GM18861 (cell line): ENCODE measurements at regions not wholly inside any gene's neighbourhood (a gene's known extent, or its start where the extent isn't known, plus 50 kb on each side); places are given as distances from the start of the nearest gene placed in this dataset.
"Not testable (repeated sequence)": the region's sequence is repeated elsewhere in the genome, so short reads cannot be mapped to it uniquely, and the experiment has no call there.

ENCODE experiments used
- ATAC-seq: cut with Tn5 transposase; IDR thresholded peaks from one replicate; pipeline ENCODE4 v1.9.1; 2021; ENCODE audit not compliant: unreplicated experiment

DNA sequence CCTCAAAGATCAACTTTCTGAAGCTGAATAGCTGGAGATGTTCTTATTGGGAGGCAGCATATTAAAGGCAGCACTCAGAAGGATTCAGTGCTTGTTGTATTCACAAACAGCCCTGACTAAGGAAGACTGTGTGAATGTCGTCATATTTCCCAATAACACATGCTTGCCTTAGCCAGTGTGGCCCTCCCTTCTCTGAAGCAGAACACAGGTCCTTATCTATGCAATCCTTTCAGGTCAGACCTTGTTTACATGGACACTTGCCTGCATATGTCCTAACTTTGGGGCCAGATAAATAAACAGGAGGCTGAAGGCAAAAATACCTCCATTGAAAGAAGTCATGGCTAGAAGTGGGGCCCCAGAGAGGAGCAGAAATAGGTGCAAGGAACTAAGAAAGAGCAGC lies 97.2 kb downstream of the SLC4A3 start:
- ATAC-seq, result no peak

DNA sequence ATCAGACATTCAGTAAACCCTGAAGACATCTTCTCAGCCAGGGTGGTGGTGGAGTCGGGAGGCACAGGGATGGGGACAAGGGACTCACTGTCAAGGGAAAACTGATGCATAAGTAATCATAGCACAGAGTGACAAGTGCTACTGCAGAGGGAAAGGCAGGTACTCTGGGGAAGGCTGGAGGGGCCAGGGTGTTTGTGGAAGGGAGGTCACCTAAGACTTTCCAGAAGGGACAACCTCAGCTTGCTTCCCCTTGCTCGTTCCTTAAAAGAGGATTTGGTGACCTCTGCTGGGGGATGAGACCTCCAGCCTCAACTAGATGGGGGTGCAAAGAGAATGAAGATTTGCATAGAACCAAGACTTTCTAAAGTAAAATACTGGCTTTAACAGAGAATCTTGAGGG lies 99.5 kb downstream of the SLC4A3 start:
- no peak for ATAC-seq

DNA sequence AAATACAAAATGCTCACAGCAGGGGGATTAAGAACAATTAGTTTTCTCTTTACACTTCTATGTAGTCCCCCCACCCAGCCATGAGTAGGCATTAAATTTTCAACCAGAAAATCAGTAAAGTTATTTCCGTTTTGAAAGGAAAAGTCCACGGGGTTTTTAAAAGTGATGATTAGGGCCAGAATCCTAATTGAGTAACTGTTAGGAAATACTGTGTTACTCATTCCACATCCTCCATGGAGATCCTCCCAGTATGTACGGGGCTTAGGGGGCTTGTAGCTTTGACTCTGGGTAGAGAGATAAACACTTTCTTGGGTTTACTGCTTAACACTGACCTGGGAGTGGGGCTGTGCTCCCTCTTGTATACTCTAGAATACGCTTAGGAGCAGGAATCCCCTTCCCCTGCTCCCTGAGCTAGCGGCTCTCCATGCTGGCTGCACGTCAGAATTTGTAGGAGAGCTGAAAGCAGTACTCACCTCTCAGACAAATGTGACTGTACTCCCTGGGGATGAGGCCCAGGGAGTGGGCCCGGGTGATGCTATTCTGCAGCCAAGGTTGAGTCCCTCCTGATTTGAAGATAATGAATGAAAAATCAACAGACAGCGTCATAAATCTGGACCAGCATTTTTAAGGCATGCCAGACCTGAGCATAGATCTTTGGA lies 100.5 kb downstream of the SLC4A3 start:
- no peak for ATAC-seq

DNA sequence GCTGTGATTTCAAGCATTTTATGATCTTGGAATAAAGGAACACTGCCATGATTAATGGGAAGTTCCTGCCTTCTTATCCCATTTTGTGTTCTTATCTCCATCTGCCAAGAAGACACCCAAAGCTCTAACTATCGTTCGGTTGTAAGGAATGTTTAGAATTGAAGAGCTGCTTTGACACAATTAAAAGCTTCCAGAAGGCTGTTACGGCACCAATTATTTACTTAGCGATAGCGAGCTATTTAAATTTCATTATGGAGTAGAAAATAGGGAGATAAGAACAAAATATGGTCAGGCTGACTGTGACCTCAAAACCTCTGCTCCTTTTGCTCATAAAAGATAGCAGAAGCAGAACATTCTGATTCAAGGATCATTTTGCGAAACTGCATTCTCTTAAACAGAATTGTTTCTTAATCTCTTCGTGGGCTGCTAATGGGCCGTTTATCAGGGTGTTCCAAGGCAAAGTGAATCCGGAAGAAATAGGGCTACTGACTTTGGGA lies 101.6 kb downstream of the SLC4A3 start:
- no peak for ATAC-seq

DNA sequence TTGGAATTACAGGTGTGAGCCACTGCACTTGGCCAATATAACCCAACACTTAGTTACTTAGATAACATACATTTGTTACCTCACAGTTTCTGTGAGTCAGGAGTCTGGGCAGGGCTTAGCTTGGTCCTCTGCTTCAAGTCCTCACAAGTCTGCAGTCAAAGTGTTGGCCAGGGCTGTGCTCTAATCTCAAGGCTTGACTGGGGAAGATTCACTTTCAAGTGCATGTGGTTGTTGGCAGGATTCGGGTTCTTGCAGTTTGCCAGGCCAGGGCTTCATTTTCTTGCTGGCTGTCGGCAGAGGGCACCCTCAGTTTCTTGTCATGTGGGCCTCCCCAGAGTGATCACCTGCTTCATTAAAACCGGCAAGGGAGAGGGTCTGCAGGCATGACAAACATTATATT lies 103.7 kb downstream of the SLC4A3 start:
- ATAC-seq, result no peak

DNA sequence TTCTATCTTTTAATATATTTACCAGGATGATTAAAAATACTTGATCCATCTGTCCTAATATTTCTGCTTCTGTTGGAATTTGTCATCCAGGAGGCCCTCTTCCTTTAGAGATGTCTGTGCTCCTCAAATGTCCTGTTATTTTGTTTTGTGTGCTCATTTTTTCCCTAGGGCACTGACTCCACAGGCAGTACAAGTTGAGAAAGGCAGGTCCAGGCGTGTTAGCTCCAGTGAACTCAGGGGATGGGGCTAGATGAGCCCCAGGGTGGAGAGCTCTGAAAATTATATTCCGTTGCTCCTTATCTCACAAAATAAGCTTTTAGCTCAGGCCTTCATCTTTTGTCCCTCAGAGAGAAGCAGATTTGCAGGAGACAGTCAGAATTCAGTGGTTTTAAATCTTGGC lies 105.7 kb downstream of the SLC4A3 start:
- no peak for ATAC-seq

DNA sequence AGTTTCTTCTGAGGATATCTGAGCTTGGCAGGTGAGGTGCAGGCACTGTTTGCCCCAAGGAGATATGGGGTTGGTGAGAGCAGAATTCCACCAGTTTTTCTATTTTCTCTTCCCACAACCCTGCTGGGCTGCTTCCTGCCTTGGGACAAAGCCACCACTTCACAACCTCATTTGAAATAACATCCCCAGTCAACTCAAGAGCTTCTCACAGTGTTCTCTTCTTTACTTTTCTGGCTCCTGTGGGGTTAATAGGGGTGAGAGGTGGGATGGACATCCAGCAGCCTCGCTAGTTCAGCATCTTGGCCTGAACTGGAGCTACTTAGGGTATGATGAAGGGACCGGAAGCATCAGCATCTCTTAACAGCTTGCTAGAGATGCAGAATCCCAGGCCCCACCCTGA lies 106.3 kb downstream of the SLC4A3 start:
- no peak for ATAC-seq

DNA sequence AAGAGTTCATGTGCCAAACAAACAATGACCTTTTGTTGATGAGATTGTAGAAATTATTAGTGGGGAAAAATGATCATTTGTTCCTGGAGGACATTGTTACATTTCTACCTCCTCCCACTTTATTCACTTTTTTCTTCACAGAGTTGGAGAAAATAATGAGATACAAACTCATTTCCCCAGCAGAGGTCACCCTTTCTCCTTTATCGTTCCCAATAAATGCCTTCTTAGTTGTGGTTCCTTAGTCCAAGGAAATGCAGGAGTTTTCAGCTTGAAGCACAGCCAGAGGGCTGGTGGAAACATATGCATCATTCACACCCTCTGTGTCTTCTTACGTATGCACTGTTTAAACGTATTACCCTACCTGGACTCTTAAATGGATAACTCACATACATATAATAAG lies 108.8 kb downstream of the SLC4A3 start:
- ATAC-seq, result no peak

DNA sequence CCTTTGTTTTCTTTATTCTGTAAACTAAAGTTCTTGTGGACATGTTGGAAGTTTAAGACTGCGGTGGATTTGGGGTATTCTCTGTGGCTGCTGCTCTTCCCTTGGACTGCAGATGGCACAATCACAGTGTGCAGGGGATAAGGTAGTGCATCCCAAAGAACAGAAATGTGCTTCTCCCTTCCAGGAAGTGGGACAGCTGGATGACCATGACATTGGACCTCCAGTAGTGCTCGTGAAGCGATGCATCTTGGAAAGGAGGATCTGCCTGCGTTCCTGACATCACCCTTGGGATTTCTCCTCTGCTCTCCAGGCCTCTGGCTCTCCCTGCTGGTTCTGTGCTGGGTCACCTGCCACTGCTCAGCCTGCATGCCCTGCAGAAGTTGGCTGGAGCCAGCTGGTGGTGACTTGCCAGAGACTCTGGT lies 109.9 kb downstream of the SLC4A3 start:
- ATAC-seq, result no peak

DNA sequence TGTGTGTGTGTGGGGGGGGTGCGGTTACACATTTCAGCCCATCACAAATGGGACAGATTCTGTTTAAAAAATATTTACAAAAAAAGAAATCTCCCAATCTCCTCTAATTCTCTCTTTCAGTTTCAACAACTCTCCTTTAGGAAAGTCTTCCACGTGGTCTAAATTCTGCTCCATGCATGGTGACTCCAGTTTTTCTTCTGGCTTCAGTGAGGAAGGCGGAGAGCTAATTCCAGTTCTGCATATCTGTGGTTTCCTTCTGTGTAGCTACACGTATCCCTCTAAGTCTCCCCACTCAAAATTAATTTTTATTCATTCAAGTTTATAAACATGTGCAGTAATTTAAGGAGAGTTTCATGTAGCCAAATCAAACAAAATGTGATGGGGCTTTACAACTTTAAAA lies 111.6 kb downstream of the SLC4A3 start:
- no peak for ATAC-seq

DNA sequence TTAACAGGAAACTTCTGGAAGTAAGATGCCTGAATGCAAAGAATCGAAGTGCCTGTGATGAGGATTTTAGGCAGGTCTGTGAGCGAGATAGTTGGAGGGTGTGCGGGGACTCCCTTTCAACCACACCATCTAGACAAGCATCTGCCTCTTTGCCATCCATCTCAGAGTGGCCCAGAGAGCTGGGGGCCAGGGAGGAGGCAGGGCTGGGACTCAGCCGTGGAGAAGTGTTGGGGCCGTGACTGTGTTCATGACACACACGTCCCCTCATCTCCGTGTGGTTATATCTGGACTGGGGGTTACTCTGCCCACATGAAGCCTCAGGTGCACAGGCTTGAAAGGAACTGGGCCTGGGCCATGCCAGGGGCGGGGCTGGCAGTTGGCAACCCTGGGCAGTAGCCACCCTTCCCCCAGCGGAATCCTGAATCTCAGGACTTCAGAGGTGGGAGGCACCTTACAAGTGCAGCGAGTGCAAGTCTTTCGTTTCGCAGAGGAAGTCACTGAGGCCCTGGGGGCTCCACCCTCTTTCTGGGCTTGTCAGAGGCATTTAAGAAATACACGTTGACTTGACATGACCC lies 112.5 kb downstream of the SLC4A3 start:
- ATAC-seq, result no peak

DNA sequence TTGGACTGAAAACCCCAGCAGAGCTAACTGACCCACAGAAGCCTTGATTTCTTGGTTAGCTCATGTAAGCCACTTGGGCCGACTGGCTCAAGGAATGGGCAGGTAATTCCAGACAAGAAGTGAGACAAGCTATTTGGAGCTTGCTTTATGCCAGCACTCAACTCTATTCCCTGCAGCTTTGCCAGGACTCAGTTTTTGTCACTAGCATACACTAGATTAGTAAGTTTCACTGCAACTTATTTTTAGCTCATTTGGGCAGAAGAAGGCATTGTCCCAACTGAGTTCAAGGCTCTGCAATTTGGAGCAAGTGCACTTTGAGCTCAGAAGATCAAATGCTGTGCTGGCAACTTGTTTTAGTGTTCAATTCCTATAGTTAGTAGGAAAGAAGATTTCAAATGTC lies 116.1 kb downstream of the SLC4A3 start:
- ATAC-seq, result no peak

DNA sequence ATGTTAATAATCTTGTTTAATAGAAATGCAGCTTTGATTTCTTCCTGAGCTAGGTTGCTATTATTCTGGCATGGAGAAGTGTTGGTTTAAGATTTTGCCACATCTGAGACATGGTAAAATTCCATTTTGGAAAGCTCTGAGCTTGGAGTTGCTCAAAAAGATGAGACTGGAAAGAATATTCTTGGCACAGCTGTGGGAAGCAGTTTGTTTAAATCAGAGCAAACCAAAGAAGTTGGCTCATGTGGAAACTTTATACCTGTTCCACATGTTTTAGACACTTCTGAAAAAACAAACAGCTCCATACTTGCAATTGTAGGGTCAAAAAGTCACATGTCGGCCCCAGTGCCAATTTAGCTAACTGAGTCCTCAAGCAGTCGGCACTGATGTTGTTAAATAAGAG lies 116.6 kb downstream of the SLC4A3 start:
- ATAC-seq, result no peak

DNA sequence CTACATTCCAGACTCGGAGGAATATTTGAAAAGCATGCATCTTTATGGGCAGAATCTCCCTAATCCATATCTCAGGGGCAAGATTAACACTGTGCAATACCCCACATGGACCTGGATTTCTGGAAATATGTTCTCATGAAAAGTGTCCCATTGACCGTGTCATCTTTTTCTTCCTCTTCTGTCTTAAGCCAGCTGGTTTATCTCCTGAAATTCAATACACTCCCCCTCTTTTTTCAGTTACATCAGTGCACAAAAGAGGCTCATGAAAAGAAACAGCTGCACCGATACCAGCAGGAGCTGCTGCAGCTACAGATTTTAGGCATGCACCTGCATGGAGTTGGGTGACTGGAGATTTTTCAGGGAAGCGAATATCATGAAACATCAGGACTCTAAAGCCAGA lies 117.2 kb downstream of the SLC4A3 start:
- no peak for ATAC-seq

DNA sequence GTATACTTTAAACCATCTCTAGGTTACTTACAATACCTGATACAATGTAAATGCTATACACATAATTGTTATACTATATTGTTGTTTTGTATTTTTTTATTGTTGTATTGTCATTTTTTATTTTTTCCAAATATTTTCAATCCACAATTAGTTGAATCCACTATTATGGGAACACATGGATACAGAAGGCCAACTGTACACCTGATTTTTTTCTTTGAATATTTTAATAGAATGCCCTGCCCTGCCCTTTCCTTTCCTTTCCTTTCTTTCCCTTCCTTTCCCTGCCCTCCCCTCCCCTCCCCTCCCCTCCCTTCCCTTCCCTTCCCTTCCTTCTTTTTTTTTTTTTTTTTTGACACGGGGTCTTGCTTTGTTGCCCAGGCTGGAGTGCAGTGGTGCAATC lies 120.2 kb downstream of the SLC4A3 start:
- ATAC-seq, result no peak

DNA sequence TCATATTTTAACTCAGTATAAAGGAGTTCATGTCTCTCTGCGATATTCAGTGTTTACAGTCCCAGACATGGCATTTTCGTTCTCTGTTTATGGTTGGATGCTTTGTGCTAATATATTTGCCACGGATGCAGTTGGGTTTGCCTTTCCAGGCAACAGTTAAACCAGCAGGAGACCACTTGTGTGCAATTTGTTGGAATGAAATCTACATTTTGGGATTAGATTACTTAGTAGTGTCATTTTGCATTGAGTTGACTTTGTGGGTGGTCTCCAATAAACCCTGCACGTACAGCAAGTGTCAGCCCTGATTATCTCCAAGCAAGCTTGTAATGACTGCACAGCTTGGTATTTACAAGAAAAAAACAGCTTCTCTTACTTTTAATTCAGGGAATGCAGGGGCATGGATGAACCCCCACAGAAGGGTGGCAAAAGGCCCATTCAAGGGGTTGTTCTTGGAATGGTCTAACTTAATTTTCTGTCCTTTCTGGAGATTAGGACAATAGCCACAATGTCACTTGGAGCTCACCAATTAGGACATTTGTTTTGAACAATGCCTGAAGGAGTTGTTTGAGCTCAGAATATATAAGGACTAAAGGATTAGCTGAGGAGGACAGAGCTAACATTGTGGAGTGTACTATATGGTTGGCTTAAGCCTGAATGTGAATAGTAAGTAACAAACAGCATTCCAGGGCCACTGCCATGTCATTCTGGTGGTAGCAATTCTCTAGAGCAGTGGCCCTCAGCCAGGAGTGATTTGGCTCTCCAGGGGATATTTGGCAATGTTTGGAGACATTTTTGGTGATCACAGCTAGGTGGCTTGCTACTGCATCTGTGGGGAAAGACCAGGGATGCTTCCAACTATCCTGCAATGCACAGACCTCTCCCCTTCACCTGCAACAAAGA lies 121.5 kb downstream of the SLC4A3 start:
- no peak for ATAC-seq

DNA sequence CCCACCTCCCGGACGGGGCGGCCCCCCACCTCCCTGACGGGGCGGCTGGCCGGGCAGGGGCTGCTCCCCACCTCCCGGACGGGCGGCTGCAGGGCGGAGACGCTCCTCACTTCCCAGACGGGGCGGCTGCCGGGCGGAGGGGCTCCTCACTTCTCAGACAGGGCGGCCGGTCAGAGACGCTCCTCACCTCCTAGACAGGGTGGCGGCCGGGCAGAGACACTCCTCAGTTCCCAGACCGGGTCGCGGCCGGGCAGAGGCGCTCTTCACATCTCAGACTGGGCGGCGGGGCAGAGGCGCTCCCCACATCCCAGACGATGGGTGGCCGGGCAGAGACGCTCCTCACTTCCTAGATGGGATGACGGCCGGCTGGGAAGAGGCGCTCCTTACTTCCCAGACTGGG lies 123.7 kb downstream of the SLC4A3 start:
- ATAC-seq, result not testable (repeated sequence)

DNA sequence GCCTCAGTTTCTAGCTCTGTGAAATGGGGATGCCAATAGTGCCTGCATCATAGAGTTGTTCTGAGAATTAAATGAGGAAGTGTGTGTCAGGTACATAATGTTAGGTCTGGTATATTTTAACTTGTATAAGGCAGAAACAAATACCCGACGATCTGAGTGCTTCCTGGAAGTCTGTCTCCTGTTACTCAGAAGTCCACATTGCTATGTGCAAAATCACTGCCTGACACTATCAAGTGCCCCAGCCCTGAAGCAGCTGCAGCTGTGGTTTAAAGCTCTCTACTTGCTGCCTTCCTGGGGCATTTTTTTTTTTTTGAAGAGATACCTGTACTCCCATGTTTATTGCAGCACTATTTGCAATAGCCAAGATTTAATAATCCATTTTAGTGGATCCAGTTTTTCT lies 125.3 kb downstream of the SLC4A3 start:
- ATAC-seq, result no peak

DNA sequence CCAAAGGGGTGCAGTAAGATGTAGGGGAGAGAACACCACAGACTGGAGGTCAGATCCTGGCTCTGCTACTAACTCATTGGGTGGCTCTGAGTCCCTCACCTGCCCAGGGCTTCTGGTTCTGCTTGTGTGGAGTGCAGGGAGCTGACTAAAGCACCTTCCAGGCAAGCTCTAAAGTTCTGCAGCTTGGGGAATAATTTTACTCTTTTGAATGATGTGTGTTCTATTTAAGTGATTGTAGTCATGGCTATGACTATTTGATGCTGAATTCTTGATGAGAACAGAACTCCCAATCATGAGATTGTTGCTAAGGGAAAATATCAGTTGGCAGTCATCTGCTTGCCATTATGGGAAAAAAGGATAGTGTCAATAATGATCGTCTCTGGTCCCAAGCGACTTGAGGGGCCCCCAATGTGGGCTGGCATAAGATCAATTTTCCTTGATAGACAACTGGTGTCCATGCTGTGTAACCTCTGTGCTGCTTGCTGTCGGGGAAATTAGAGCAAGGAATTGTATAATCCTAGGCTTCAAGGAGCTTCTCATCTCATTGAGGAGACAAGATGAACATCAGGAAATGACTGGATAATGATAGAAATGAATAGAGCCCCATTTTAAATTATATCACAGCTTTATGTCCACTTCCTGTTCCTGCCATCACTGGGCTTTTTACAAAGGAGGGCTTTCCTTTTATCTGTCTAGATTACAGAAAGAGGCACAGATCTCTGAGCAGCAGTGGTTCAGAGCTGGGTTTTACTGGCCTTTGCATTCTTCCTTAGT lies 131.7 kb downstream of the SLC4A3 start:
- ATAC-seq, result no peak

DNA sequence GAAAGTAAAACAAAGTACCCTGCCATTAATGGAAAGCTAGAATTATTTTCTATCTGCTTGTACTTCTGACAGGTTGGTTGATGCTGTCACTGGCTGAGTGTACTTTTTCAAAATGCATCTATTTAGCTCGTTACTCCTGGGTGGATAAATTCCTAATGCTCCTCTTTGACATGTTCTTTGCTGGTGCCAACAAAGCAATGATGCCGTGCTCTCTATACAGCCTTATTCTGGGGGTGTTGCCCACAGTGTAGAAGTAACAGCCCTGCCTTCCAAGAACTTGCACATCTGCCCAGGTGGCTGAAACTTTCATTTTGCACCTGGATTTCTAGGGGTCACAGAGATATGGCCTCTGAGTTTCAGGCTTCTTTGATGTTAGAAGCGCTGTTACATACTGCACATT lies 132.4 kb downstream of the SLC4A3 start:
- no peak for ATAC-seq

DNA sequence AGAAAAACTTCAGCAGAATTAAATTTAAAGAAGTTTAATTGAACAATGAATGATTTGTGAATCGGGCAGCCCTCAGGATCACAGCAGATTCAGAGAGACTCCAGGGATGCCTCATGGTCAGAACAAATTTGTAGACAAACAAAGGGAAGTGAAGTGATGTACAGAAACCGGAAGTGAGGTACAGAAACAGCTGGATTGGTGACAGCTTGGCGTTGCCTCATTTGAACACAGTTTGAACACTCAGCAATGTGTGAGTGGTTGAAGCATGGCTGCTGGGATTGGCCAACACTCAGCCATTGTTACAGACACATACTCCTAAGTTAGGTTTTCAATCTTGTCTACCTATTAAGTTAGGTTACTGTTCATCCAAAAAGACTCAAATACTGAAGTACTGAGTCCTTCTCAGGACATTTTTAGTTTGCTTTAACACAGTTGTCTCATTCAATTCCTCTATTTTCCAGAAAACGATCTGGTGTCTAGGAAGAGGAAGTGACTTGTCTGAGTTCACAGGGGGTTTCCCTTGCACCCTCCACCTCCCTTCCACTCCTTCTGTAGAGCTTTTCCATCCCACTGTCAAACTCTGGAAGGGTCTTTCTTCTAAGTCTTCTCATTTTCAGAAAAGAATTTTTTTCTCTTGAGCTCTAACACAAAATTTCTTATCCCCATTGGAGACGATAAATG lies 137.9 kb downstream of the SLC4A3 start:
- ATAC-seq, result no peak
